ENCODE measurements at regions not wholly inside any gene's neighbourhood (a gene's known extent, or its start where the extent isn't known, plus 50 kb on each side); places are given as distances from the start of the nearest gene placed in this dataset.
"Not testable (repeated sequence)": the region's sequence is repeated elsewhere in the genome, so short reads cannot be mapped to it uniquely, and the experiment has no call there.

GRCh38 chr5:45113726-45114125 lies 305.0 kb downstream of the MRPS30 start:
- no peaks in the 10 kb centered on the region for H3K4me1 ChIP-seq
- no peaks in the 10 kb centered on the region for H3K36me3 ChIP-seq
- H3K4me3 ChIP-seq: no peak overlapping the region
- H3K27ac ChIP-seq: no peak overlapping the region
- TF ChIP-seq POLR2A (IDR thresholded peaks at IDR 0.05) (no peak), CTCF (IDR thresholded peaks at IDR 0.05) (no peak)
- intact Hi-C loops (cut with DNase I): no loop called here
- no peaks in the 10 kb centered on the region for H3K9me3 ChIP-seq
- ATAC-seq (no peak), DNase-seq (no peak)
- WGBS (ENCODE audit: insufficient coverage, low coverage, low lambda C conversion rate, missing lambda C conversion rate): 43% methylated on average over 2 of the region's 2 CpGs
- no peaks in the 10 kb centered on the region for H3K27me3 ChIP-seq

GRCh38 chr5:45132972-45133371 lies 324.2 kb downstream of the MRPS30 start:
- Histone ChIP-seq H3K9me3 (no peaks in the 10 kb centered on the region), H3K4me1 (peaks cover 0 to 6% (median 0%) of the 10 kb centered on the region in 4 donors), H3K27me3 (no peaks in the 10 kb centered on the region), H3K36me3 (no peaks in the 10 kb centered on the region), H3K4me3 (no peak overlapping the region), H3K27ac (no peak overlapping the region)
- peak; percentile 70 to 94 (median 80) for ATAC-seq
- intact Hi-C loops (cut with DNase I): no loop called here
- TF ChIP-seq CTCF (IDR thresholded peaks at IDR 0.05) (no peak), POLR2A (IDR thresholded peaks at IDR 0.05) (no peak)
- DNase-seq: no peak
- WGBS (ENCODE audit: insufficient coverage, low coverage, low lambda C conversion rate, missing lambda C conversion rate): 16% methylated on average over 2 of the region's 2 CpGs

GRCh38 chr5:45162974-45163373 lies 354.2 kb downstream of the MRPS30 start:
- Histone ChIP-seq H3K27me3 (no peaks in the 10 kb centered on the region), H3K4me3 (no peak overlapping the region), H3K9me3 (no peaks in the 10 kb centered on the region), H3K27ac (no peak overlapping the region), H3K4me1 (no peaks in the 10 kb centered on the region), H3K36me3 (no peaks in the 10 kb centered on the region)
- DNase-seq: no peak
- 40% methylated on average over 4 of the region's 4 CpGs for WGBS (ENCODE audit: insufficient coverage, low coverage, low lambda C conversion rate, missing lambda C conversion rate)
- TF ChIP-seq CTCF (IDR thresholded peaks at IDR 0.05) (no peak), POLR2A (IDR thresholded peaks at IDR 0.05) (no peak)
- intact Hi-C loops (cut with DNase I): no loop called here
- ATAC-seq: no peak

- DNase-seq: no peak
- intact Hi-C loops (cut with DNase I): no loop called here
- Histone ChIP-seq H3K4me3 (no peak overlapping the region), H3K36me3 (no peaks in the 10 kb centered on the region), H3K27me3 (no peaks in the 10 kb centered on the region), H3K9me3 (no peaks in the 10 kb centered on the region), H3K27ac (no peak overlapping the region), H3K4me1 (no peaks in the 10 kb centered on the region)
- WGBS (ENCODE audit: insufficient coverage, low coverage, low lambda C conversion rate, missing lambda C conversion rate): 36% methylated on average over 1 of the region's 1 CpG
- ATAC-seq: no peak
- TF ChIP-seq CTCF (IDR thresholded peaks at IDR 0.05): no peak
- no peak for TF ChIP-seq POLR2A (IDR thresholded peaks at IDR 0.05)
These were observed 362.8 kb downstream of the MRPS30 start for GRCh38 chr5:45171563-45171962.

- H3K4me3 ChIP-seq; H3K4me1 ChIP-seq; H3K27me3 ChIP-seq; intact Hi-C loops (cut with DNase I); H3K27ac ChIP-seq; DNase-seq; ATAC-seq; H3K9me3 ChIP-seq; H3K36me3 ChIP-seq: not testable (repeated sequence)
- WGBS (ENCODE audit: insufficient coverage, low coverage, low lambda C conversion rate, missing lambda C conversion rate): 92% methylated on average over 11 of the region's 11 CpGs
These were observed 363.9 kb downstream of the MRPS30 start for GRCh38 chr5:45172634-45173033.
